Tibial artery (tissue), 4 donors: ENCODE measurements at regions not wholly inside any gene's neighbourhood (a gene's known extent, or its start where the extent isn't known, plus 50 kb on each side); places are given as distances from the start of the nearest gene placed in this dataset.

Experiments used
- DNase-seq, 2 donors: peaks; one replicate each; pipeline ENCODE4 v3.0.0-alpha.2; 2019
- H3K27ac ChIP-seq, 2 donors: fragments of 200-600 bp; sonication (generic) in 1 of 2; 1 replicate in 1 of 2; 2 replicates in 1 of 2; pipeline ENCODE4 v1.5.1; 2018 to 2019; ENCODE audit warnings: mild to moderate bottlenecking in 1 of 2
- H3K27me3 ChIP-seq, 2 donors: fragments of 200-600 bp; sonication (generic) in 1 of 2; one replicate each; pipeline versions ENCODE4 v1.5.1 to v1.6.0; 2016 to 2019
- H3K36me3 ChIP-seq, 3 donors: fragments of 200-600 bp; sonication (generic) in 2 of 3; one replicate each; pipeline ENCODE4 v1.5.1; 2016 to 2019; ENCODE audit warnings: mild to moderate bottlenecking in 2 of 3
- H3K4me1 ChIP-seq, 4 donors: fragments of 200-600 bp; sonication (generic) in 2 of 4; 1 replicate in 3 of 4; 2 replicates in 1 of 4; pipeline ENCODE4 v1.5.1; 2016 to 2019
- H3K4me3 ChIP-seq, 2 donors: fragments of 200-600 bp; sonication (generic) in 1 of 2; 1 replicate in 1 of 2; 2 replicates in 1 of 2; pipeline ENCODE4 v1.5.1; 2018 to 2019; ENCODE audit warnings: mild to moderate bottlenecking in 2 of 2
- H3K9me3 ChIP-seq, 3 donors: fragments of 200-600 bp; sonication (generic) in 1 of 3; one replicate each; pipeline ENCODE4 v1.5.1; 2016 to 2019
- intact Hi-C: fragments of 100-400 bp; cut with DNase I; formaldehyde crosslinking; loops from one replicate; pipeline ENCODE4 v1.15.0; 2023; ENCODE audit warnings: low total_unique reads
- TF ChIP-seq, protein P1 (sequence below), 2 experiments: fragments of 200-600 bp in 1 of 2; fragments of 450-650 bp in 1 of 2; IDR thresholded peaks; one replicate each; pipeline ENCODE4 v1.5.1; 2017 to 2019; ENCODE audit warnings: antibody characterized with exemption in 2 of 2, mild to moderate bottlenecking in 1 of 2, moderate library complexity in 1 of 2

DNA sequence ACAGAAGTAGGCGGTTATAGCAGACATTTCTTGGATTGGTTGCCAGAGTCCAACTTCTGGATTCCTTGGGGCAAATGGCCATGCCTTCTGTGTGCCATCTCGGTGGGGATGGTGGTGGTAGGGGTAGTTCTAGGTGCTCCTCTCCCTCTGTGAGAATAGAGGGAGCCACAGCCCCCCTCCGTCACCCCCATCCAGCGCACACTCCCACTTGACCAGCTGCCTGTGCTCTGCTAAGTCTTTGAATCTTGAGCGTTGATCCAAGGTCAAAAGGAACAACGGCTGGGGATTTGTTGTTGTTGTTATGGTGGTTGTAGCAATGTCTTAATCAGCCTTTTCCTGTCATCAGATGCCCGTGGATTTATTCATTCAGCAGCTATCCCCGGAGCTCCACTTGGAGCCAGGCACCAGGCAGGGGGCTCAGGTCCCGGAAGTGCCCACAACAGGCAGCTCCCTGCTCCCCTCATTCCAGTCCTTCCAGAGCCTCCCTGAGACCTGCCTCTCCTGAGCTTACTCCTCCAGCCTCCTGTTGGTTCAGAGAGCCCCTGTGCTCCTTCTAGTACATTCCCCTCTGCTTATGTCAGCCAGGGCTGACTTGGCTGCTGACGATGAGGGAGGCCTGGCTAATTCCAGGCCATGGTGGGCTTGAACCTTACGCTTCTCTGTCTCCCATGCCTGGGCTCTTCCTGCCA is 146.6 kb upstream of the WNT4 start:
- H3K9me3 ChIP-seq = no peaks in the 10 kb centered on the region
- H3K4me3 ChIP-seq = no peak overlapping the region
- H3K36me3 ChIP-seq = no peaks in the 10 kb centered on the region
- DNase-seq = peak in 1 of 2 donors; percentile 35
- H3K27me3 ChIP-seq = peaks cover 0 to 67% of the 10 kb centered on the region in 2 donors
- TF ChIP-seq, protein P1, sequence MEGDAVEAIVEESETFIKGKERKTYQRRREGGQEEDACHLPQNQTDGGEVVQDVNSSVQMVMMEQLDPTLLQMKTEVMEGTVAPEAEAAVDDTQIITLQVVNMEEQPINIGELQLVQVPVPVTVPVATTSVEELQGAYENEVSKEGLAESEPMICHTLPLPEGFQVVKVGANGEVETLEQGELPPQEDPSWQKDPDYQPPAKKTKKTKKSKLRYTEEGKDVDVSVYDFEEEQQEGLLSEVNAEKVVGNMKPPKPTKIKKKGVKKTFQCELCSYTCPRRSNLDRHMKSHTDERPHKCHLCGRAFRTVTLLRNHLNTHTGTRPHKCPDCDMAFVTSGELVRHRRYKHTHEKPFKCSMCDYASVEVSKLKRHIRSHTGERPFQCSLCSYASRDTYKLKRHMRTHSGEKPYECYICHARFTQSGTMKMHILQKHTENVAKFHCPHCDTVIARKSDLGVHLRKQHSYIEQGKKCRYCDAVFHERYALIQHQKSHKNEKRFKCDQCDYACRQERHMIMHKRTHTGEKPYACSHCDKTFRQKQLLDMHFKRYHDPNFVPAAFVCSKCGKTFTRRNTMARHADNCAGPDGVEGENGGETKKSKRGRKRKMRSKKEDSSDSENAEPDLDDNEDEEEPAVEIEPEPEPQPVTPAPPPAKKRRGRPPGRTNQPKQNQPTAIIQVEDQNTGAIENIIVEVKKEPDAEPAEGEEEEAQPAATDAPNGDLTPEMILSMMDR (IDR thresholded peaks at IDR 0.05) = no peak
- no peaks in the 10 kb centered on the region for H3K4me1 ChIP-seq
- no peak overlapping the region for H3K27ac ChIP-seq
- intact Hi-C loops = no loop called here

DNA sequence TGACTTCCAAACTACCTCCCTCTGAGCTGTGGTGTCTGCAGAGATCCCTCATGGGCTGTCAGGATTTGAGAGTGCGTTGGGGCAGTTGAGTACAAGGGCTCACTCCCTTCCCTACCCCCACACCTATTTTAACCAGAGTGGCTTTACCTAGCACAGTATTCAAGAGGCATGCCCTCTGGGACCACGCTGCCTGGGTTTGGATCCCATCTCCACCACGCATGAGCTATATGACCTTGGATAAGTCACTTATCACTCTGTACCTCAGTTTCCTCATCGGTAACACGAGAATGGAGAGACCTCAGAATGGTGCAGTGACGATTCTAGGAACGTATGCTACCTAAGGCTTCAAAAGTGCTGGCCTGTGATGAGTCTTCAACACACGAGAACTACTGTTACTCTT is 147.3 kb upstream of the WNT4 start:
- TF ChIP-seq, protein P1 (IDR thresholded peaks at IDR 0.05) = no peak
- intact Hi-C loops = no loop called here
- H3K27me3 ChIP-seq = peaks cover 0 to 66% of the 10 kb centered on the region in 2 donors
- no peaks in the 10 kb centered on the region for H3K9me3 ChIP-seq
- no peak overlapping the region for H3K4me3 ChIP-seq
- no peak overlapping the region for H3K27ac ChIP-seq
- no peaks in the 10 kb centered on the region for H3K4me1 ChIP-seq
- no peaks in the 10 kb centered on the region for H3K36me3 ChIP-seq
- peak in 1 of 2 donors; percentile 32 for DNase-seq

DNA sequence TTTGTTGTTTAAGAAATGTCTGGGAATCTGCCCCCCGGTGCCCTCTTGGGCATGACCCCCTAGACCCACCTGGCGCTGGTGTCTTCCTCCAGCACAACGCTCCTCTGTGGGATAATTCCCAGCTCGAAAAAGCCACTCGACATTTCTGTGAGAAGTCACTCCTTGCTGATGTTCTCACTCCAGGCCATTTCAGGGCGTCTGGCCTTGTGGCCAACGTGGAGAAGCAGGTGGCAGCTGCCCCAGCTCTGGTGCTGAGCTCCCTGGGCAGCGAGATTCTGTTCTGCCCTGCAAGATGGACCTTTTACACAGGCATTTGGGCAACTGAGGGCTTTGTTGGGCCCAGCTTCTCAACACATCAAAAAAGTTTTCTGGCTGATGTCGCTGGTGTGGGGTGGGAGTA is 147.7 kb upstream of the WNT4 start:
- TF ChIP-seq, protein P1 (IDR thresholded peaks at IDR 0.05) = no peak
- Histone ChIP-seq H3K4me3 (no peak overlapping the region), H3K4me1 (no peaks in the 10 kb centered on the region), H3K27me3 (peaks cover 0 to 61% of the 10 kb centered on the region in 2 donors), H3K9me3 (no peaks in the 10 kb centered on the region), H3K36me3 (no peaks in the 10 kb centered on the region), H3K27ac (no peak overlapping the region)
- intact Hi-C loops = no loop called here
- peak in 1 of 2 donors; percentile 44 for DNase-seq

DNA sequence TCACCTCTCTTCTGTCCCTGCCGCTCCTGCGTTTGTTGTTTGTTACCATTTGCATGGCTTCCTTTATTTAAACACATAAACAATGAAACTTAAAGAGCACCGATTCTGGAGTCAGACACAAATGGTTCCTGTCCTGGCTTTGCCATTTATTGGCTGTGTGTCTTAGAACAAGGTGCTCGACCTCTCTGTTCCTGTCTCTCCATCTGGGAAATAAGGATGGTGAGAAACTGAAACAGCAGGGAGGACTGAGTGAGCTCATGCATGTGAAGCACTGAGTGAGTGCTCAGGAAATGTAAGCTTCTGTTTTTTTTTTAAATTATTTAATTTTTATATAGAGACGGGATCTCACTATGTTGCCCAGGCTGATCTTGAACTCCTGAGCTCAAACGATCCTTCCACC is 148.2 kb upstream of the WNT4 start:
- no peaks in the 10 kb centered on the region for H3K9me3 ChIP-seq
- no peak for DNase-seq
- intact Hi-C loops = no loop called here
- H3K4me1 ChIP-seq = no peaks in the 10 kb centered on the region
- no peak overlapping the region for H3K4me3 ChIP-seq
- TF ChIP-seq, protein P1 (IDR thresholded peaks at IDR 0.05) = no peak
- H3K27me3 ChIP-seq = peaks cover 0 to 59% of the 10 kb centered on the region in 2 donors
- no peak overlapping the region for H3K27ac ChIP-seq
- no peaks in the 10 kb centered on the region for H3K36me3 ChIP-seq

DNA sequence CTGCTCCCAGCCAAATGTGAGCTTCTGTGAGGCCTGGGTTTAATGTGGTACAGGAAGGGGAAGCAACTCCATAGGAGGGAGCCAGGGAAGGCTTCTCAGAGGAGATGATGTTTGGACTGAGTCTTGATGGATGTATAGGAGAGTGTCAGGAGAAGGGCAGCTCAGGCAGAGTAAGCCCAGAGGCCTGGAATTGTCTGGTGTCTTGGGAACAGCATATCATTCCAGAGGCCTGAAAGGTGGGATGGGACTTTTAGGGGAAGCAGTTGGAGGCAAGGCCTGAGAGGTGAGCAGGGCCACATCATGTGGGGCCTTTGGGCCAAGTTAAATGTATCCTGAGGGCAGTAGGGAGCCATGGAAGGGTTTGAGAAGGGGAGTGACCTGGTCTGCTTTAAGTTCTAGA is 148.6 kb upstream of the WNT4 start:
- peaks cover 0 to 55% of the 10 kb centered on the region in 2 donors for H3K27me3 ChIP-seq
- DNase-seq = no peak
- no peaks in the 10 kb centered on the region for H3K4me1 ChIP-seq
- no peaks in the 10 kb centered on the region for H3K9me3 ChIP-seq
- no peak overlapping the region for H3K27ac ChIP-seq
- H3K4me3 ChIP-seq = no peak overlapping the region
- intact Hi-C loops = no loop called here
- no peaks in the 10 kb centered on the region for H3K36me3 ChIP-seq
- TF ChIP-seq, protein P1 (IDR thresholded peaks at IDR 0.05) = no peak
